ENCODE measurements at regions not wholly inside any gene's neighbourhood (a gene's known extent, or its start where the extent isn't known, plus 50 kb on each side); places are given as distances from the start of the nearest gene placed in this dataset.
"Not testable (repeated sequence)": the region's sequence is repeated elsewhere in the genome, so short reads cannot be mapped to it uniquely, and the experiment has no call there.

- CTCF ChIA-PET (ENCODE audit: low intra/inter-chr PET ratio, low total read pairs); ATAC-seq; H3K4me3 ChIP-seq (replicated peaks in 1 of 3; ENCODE audit: insufficient read depth in 1 of 3, low read depth in 2 of 3, low read length in 3 of 3); FAIRE-seq; intact Hi-C loops (cut with micrococcal nuclease; ENCODE audit: unreplicated experiment); BruUV-seq (replicated peaks); DNase-seq (ENCODE audit: low spot score); POLR2A ChIA-PET; H2AFZ ChIP-seq (ENCODE audit: low read length); in situ Hi-C loops (cut with HindIII; ENCODE audit: extremely low pct_ligation_motif_present, low pct_unique_long_range_greater_than_20kb); H3K36me3 ChIP-seq (replicated peaks in 1 of 2; ENCODE audit: control insufficient read depth in 1 of 2, insufficient read depth in 2 of 2, low read length in 2 of 2); H3K27ac ChIP-seq (ENCODE audit: extremely low read length, insufficient read depth, low read length); H3K9me3 ChIP-seq (ENCODE audit: low read length); H3K4me2 ChIP-seq (ENCODE audit: low read depth, low read length); H3K79me2 ChIP-seq (ENCODE audit: insufficient read depth, low read length); H3K27me3 ChIP-seq (ENCODE audit: control insufficient read depth in 1 of 2, insufficient read depth in 2 of 2, low read length in 2 of 2); H4K20me1 ChIP-seq (ENCODE audit: insufficient read depth, low read length); H3K4me1 ChIP-seq (ENCODE audit: insufficient read depth, low read length); H3K9ac ChIP-seq (ENCODE audit: insufficient read depth, low read depth, low read length): not testable (repeated sequence)
- TF ChIP-seq NFYB (CRISPR knock-in tag; IDR thresholded peaks at IDR 0.05): peak; percentile 46
- 55% methylated on average over 8 of the region's 8 CpGs for WGBS (ENCODE audit: low lambda C conversion rate)
Measured at GRCh38 chr7:16965697-16966096, 83.9 kb upstream of the AGR3 start.

DNA sequence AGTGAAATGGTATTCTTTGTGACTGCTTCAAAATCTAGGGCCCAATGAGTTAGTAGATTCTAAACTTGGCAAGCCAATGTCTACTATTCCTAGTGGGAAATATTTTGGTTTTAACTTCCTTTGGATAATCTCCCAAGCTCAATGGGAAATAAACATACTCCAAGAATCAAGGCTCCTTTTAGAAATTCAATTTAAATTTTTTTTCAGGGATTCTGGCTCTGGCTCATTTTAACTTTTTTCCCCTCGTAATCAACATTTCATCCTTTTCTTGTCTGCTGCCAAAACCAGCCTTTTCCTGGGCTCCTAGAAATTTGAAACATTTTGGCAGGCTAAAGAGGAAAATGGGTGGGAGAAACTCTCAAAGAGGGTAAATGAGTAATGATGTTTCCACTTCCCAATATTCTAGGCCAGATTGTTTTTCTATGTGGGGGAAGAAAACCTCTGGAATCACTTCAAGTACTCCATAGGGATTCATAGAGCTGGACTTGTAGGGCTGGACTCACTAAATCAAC is 85.6 kb upstream of the AGR3 start:
- Histone ChIP-seq H3K4me2 (ENCODE audit: low read depth, low read length) (no peak overlapping the region), H2AFZ (ENCODE audit: low read length) (no peak overlapping the region), H3K36me3 (replicated peaks in 1 of 2; ENCODE audit: control insufficient read depth in 1 of 2, insufficient read depth in 2 of 2, low read length in 2 of 2) (no peaks in the 10 kb centered on the region), H3K9me3 (ENCODE audit: low read length) (no peaks in the 10 kb centered on the region), H3K4me1 (ENCODE audit: insufficient read depth, low read length) (peaks cover 8% of the 10 kb centered on the region), H3K4me3 (replicated peaks in 1 of 3; ENCODE audit: insufficient read depth in 1 of 3, low read depth in 2 of 3, low read length in 3 of 3) (no peak overlapping the region), H3K27ac (ENCODE audit: extremely low read length, insufficient read depth, low read length) (no peak overlapping the region), H3K79me2 (ENCODE audit: insufficient read depth, low read length) (no peaks in the 10 kb centered on the region), H3K9ac (ENCODE audit: insufficient read depth, low read depth, low read length) (no peak overlapping the region), H3K27me3 (ENCODE audit: control insufficient read depth in 1 of 2, insufficient read depth in 2 of 2, low read length in 2 of 2) (no peaks in the 10 kb centered on the region; a peak in 1 of 5 replicates), H4K20me1 (ENCODE audit: insufficient read depth, low read length) (no peaks in the 10 kb centered on the region)
- CTCF ChIA-PET (ENCODE audit: low intra/inter-chr PET ratio, low total read pairs): no interaction called here
- DNase-seq (ENCODE audit: low spot score) (no peak), FAIRE-seq (no peak), ATAC-seq (no peak)
- intact Hi-C loops (cut with micrococcal nuclease; ENCODE audit: unreplicated experiment) (no loop called here), in situ Hi-C loops (cut with HindIII; ENCODE audit: extremely low pct_ligation_motif_present, low pct_unique_long_range_greater_than_20kb) (no loop called here)
- POLR2A ChIA-PET: no interaction called here
- 63% methylated on average over 1 of the region's 1 CpG for WGBS (ENCODE audit: low lambda C conversion rate)
- TF ChIP-seq AKNA (CRISPR knock-in tag; IDR thresholded peaks at IDR 0.05; ENCODE audit: borderline replicate concordance) (no peak), HNF1B (CRISPR knock-in tag; IDR thresholded peaks at IDR 0.05) (no peak), JARID2 (CRISPR knock-in tag; IDR thresholded peaks at IDR 0.05; ENCODE audit: insufficient replicate concordance) (no peak)
- TF ChIP-seq, protein P1, sequence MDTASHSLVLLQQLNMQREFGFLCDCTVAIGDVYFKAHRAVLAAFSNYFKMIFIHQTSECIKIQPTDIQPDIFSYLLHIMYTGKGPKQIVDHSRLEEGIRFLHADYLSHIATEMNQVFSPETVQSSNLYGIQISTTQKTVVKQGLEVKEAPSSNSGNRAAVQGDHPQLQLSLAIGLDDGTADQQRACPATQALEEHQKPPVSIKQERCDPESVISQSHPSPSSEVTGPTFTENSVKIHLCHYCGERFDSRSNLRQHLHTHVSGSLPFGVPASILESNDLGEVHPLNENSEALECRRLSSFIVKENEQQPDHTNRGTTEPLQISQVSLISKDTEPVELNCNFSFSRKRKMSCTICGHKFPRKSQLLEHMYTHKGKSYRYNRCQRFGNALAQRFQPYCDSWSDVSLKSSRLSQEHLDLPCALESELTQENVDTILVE (CRISPR knock-in tag; IDR thresholded peaks at IDR 0.05): no peak
- no TSS peak for BruUV-seq (replicated peaks)

All from HepG2 (cell line).